Rectal smooth muscle tissue (tissue), 1 donor: ENCODE measurements at regions not wholly inside any gene's neighbourhood (a gene's known extent, or its start where the extent isn't known, plus 50 kb on each side); places are given as distances from the start of the nearest gene placed in this dataset.

Source experiments
- H3K27ac ChIP-seq: one replicate; pipeline ENCODE4 v1.7.0; 2013; ENCODE audit warnings: low read depth, low read length, inconsistent platforms
- H3K27me3 ChIP-seq: one replicate; pipeline ENCODE4 v1.7.0; 2013; ENCODE audit warnings: low read length; ENCODE audit not compliant: control insufficient read depth, insufficient read depth
- H3K36me3 ChIP-seq: one replicate; pipeline ENCODE4 v1.7.0; 2013; ENCODE audit warnings: low read length; ENCODE audit not compliant: control insufficient read depth, insufficient read depth
- H3K4me1 ChIP-seq: one replicate; pipeline ENCODE4 v1.7.0; 2013; ENCODE audit warnings: low read length; ENCODE audit not compliant: control insufficient read depth, insufficient read depth
- H3K4me3 ChIP-seq: one replicate; pipeline ENCODE4 v1.7.0; 2013; ENCODE audit warnings: low read length
- H3K9ac ChIP-seq: one replicate; pipeline ENCODE4 v1.7.0; 2013; ENCODE audit warnings: low read length

DNA sequence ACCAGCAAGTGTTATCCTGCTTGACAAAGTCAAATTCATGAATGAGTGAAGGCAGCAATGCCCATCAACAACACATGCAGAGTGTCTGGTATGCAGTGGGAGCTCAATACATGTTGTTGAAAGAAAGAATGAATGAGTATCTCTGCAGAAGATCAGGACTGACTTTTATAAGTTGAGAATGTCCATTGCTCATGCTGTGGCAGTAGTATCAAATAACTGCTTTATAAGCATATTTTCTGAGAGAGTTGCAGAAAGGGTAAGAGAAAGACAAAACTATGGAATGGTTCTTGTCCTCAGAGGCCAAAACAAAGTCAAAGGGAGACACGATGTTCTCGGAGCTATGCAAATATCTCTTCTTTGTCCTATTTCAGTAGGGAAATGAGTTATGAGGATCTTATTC, 288.7 kb downstream of the LMX1A start:
- Histone ChIP-seq H3K4me3 (no peak overlapping the region), H3K4me1 (peaks cover 14% of the 10 kb centered on the region), H3K36me3 (no peaks in the 10 kb centered on the region), H3K27me3 (no peaks in the 10 kb centered on the region), H3K27ac (no peak overlapping the region), H3K9ac (no peak overlapping the region)

GRCh38 chr1:165063181-165063965, 293.1 kb downstream of the LMX1A start:
- no peak overlapping the region for H3K9ac ChIP-seq
- H3K27me3 ChIP-seq: no peaks in the 10 kb centered on the region
- H3K36me3 ChIP-seq: no peaks in the 10 kb centered on the region
- H3K27ac ChIP-seq: peak overlapping the region; percentile 34
- no peak overlapping the region for H3K4me3 ChIP-seq
- peaks cover 11% of the 10 kb centered on the region for H3K4me1 ChIP-seq

GRCh38 chr1:165062346-165062745, 294.2 kb downstream of the LMX1A start:
- Histone ChIP-seq H3K27ac (peak overlapping the region; percentile 34), H3K9ac (no peak overlapping the region), H3K27me3 (no peaks in the 10 kb centered on the region), H3K36me3 (no peaks in the 10 kb centered on the region), H3K4me1 (peaks cover 11% of the 10 kb centered on the region), H3K4me3 (no peak overlapping the region)

DNA sequence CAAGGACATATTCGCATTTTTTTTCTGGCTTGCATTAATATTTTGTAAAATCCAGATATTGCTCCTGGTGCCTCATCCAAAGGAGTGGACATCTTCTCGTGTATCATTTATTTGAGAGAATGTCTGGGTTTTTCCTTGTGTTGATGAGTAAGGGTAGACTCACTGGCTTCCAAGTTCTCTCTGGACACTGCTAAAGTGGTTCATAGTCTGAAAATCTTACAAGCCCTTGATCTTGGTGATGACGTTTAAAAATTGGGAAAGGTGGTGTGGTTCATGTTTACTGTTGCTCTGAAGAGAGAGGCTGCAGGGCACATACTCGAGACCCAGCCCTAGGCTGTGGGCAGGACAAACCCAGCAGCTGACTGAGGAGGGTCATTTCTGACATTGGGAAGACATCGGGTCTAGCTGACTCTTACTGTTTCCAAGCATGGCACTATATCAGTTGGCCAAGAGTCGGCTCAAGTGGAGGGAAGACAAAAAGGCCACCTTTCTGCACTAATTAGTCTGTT, 296.2 kb downstream of the LMX1A start:
- H3K4me3 ChIP-seq: no peak overlapping the region
- H3K4me1 ChIP-seq: peaks cover 11% of the 10 kb centered on the region
- no peaks in the 10 kb centered on the region for H3K36me3 ChIP-seq

DNA sequence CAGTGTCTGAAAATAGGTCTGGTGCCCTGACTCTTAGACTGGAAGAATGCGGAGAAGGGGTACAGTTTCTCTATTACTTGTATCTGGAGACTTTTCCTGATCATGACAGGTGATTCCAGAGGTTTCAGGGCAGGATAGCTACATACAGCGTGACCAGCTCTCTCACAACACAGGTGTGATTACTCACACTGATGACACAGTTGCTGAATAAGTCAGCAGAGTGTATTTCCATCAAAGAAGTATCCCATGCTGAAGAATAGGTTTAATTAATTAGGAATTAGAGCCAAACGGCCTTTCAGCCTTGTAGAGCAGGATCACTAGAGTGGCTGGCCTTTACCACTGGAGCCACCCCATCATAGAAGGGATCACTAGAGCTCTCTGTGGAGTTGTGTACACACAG, 298.6 kb downstream of the LMX1A start:
- Histone ChIP-seq H3K36me3 (no peaks in the 10 kb centered on the region), H3K9ac (no peak overlapping the region), H3K27me3 (no peaks in the 10 kb centered on the region), H3K4me3 (no peak overlapping the region), H3K4me1 (peaks cover 4% of the 10 kb centered on the region), H3K27ac (no peak overlapping the region)

More for the DNA sequence above, 296.2 kb downstream of the LMX1A start:
- no peak overlapping the region for H3K9ac ChIP-seq
- no peak overlapping the region for H3K27ac ChIP-seq
- no peaks in the 10 kb centered on the region for H3K27me3 ChIP-seq

DNA sequence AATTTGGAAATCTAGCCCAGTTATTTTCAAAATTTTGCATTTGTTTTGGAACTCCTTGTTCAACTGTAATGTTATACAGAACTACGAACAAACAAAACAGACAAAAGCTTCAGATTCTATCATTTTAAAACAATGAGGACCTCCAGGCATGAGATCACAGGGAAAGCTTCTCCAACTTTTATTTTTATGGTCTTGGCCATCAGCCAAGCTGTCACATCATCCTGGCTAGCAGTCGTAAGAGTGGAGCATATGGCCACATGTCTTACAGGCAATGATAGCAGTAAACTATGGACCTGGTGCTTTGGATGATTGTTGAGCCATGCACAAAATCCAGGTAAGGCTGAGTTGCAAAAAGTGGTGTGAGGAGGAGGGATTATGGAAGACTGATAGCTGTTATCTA, 299.6 kb downstream of the LMX1A start:
- Histone ChIP-seq H3K27me3 (no peaks in the 10 kb centered on the region), H3K4me3 (no peak overlapping the region), H3K27ac (no peak overlapping the region), H3K4me1 (no peaks in the 10 kb centered on the region), H3K36me3 (no peaks in the 10 kb centered on the region), H3K9ac (no peak overlapping the region)

GRCh38 chr1:165055581-165055980, 300.9 kb downstream of the LMX1A start:
- Histone ChIP-seq H3K27me3 (no peaks in the 10 kb centered on the region), H3K9ac (no peak overlapping the region), H3K36me3 (no peaks in the 10 kb centered on the region), H3K27ac (no peak overlapping the region), H3K4me1 (no peaks in the 10 kb centered on the region), H3K4me3 (no peak overlapping the region)

DNA sequence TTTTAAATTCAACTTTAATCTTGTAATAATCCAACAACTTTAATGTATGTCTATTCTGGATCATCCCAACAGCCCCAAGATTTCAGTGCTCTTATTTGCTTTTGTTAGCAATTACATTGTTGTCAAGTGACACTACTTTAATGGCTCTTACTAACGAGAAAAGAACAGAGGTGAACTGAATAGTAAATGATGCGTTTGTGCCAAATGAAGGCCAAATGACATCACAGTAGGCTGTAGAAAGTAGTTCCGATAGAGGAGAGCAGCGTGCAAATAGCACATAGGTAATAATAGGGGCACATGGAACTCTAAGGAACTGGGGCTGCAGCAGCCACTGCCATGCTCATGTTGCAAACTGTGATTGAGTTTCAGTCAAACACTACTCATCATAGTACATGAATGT, 301.9 kb downstream of the LMX1A start:
- Histone ChIP-seq H3K4me3 (no peak overlapping the region), H3K9ac (no peak overlapping the region), H3K27ac (no peak overlapping the region), H3K27me3 (no peaks in the 10 kb centered on the region), H3K4me1 (no peaks in the 10 kb centered on the region), H3K36me3 (no peaks in the 10 kb centered on the region)

DNA sequence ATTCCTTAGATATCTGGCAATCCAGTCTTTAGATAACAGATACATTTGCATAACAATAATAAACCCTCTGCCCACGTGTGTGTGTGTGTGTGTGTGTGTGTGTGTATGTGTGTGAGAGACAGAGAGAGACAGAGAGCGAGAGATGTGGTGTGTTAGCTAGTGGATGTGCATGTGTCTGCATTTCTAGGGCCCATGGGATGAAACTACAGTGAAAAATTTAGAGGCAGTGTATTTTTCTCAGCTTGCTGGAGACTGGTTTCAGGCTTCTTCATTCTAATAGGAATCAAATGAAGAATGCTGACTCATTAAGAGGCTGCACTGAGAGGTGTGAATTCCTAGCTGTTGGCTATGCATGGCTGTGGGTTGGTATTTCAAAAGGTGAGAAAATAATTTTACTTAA, 303.2 kb downstream of the LMX1A start:
- H3K27me3 ChIP-seq: no peaks in the 10 kb centered on the region
- H3K9ac ChIP-seq: no peak overlapping the region
- no peak overlapping the region for H3K4me3 ChIP-seq
- H3K4me1 ChIP-seq: no peaks in the 10 kb centered on the region
- no peaks in the 10 kb centered on the region for H3K36me3 ChIP-seq
- H3K27ac ChIP-seq: no peak overlapping the region

DNA sequence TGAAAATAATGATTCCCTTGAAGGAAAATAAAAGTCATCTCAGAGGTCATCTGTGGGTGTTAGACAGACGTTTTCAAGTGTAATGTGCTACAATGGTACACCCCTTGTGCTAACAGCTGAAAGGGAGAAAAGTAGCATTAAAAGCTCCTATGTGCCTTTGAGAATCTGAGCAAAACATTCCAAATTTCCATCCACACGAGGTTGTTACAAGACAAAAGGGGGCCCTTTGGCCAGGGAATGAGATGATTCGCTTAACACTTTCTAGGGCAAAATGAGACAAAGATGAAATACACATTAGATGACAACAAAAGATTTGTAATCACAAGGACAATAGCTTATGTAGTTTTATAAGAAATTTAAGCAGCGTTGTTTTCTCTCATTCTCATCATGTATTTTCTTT, 303.6 kb downstream of the LMX1A start:
- H3K27me3 ChIP-seq: no peaks in the 10 kb centered on the region
- no peak overlapping the region for H3K4me3 ChIP-seq
- no peaks in the 10 kb centered on the region for H3K36me3 ChIP-seq
- no peak overlapping the region for H3K9ac ChIP-seq
- no peaks in the 10 kb centered on the region for H3K4me1 ChIP-seq
- no peak overlapping the region for H3K27ac ChIP-seq

DNA sequence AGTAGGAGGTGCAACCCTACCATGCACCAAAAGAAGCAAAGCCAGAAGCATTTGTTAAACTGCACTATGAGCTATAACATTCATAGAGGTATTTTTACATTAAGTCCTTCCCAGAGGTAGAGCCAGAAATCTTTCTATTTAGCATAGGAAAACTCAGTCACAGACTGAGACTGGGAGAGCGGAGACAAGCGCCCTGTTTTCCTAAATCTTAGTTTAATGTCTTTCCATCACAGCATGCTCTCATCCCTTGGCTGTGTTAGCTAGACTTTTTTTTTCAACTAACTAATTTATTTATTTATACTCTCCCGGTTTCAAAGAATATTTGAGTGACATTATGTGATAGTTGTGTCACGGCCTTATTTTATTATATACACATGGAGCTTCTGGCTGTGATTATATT, 304.1 kb downstream of the LMX1A start:
- H3K27me3 ChIP-seq: no peaks in the 10 kb centered on the region
- H3K4me3 ChIP-seq: no peak overlapping the region
- H3K4me1 ChIP-seq: no peaks in the 10 kb centered on the region
- H3K27ac ChIP-seq: no peak overlapping the region
- no peaks in the 10 kb centered on the region for H3K36me3 ChIP-seq
- no peak overlapping the region for H3K9ac ChIP-seq

- no peak overlapping the region for H3K9ac ChIP-seq
- H3K4me3 ChIP-seq: no peak overlapping the region
- H3K36me3 ChIP-seq: no peaks in the 10 kb centered on the region
- H3K4me1 ChIP-seq: no peaks in the 10 kb centered on the region
- H3K27me3 ChIP-seq: no peaks in the 10 kb centered on the region
- H3K27ac ChIP-seq: no peak overlapping the region
Observed at GRCh38 chr1:165050246-165050645, 306.3 kb downstream of the LMX1A start.

GRCh38 chr1:165047994-165048393, 308.5 kb downstream of the LMX1A start:
- no peaks in the 10 kb centered on the region for H3K36me3 ChIP-seq
- no peak overlapping the region for H3K4me3 ChIP-seq
- H3K9ac ChIP-seq: no peak overlapping the region
- no peaks in the 10 kb centered on the region for H3K27me3 ChIP-seq
- H3K27ac ChIP-seq: no peak overlapping the region
- H3K4me1 ChIP-seq: no peaks in the 10 kb centered on the region
